Right atrium auricular region (tissue), 2 donors: ENCODE measurements at regions not wholly inside any gene's neighbourhood (a gene's known extent, or its start where the extent isn't known, plus 50 kb on each side); places are given as distances from the start of the nearest gene placed in this dataset.

Source experiments
- DNase-seq: peaks from one replicate; pipeline ENCODE4 v3.0.0-alpha.2; 2019; ENCODE audit warnings: low spot score
- H3K27ac ChIP-seq, 2 donors: fragments of 200-600 bp; sonication (generic); 1 replicate in 1 of 2; 2 replicates in 1 of 2; pipeline ENCODE4 v1.5.1; 2016 to 2019
- H3K27me3 ChIP-seq, 2 donors: fragments of 200-600 bp; sonication (generic); one replicate each; pipeline versions ENCODE4 v1.5.1 to v1.6.0; 2017 to 2019
- H3K36me3 ChIP-seq: fragments of 200-600 bp; sonication (generic); one replicate; pipeline ENCODE4 v1.5.1; 2016
- H3K4me1 ChIP-seq, 2 donors: fragments of 200-600 bp; sonication (generic); one replicate each; pipeline versions ENCODE4 v1.5.1 to v1.6.0; 2017 to 2019
- H3K4me3 ChIP-seq, 2 donors: fragments of 200-600 bp; sonication (generic); 1 replicate in 1 of 2; 2 replicates in 1 of 2; pipeline ENCODE4 v1.5.1; 2017 to 2019; ENCODE audit warnings: mild to moderate bottlenecking in 1 of 2, moderate library complexity in 1 of 2
- H3K9me3 ChIP-seq, 2 donors: fragments of 200-600 bp; sonication (generic); one replicate each; pipeline ENCODE4 v1.5.1; 2019
- CTCF ChIP-seq, 2 donors: fragments of 200-600 bp; sonication (generic); IDR thresholded peaks; one replicate each; pipeline ENCODE4 v1.5.1; 2019; ENCODE audit warnings: antibody characterized with exemption in 2 of 2

- no peak overlapping the region for H3K4me3 ChIP-seq
- no peaks in the 10 kb centered on the region for H3K27me3 ChIP-seq
- DNase-seq = no peak
- H3K9me3 ChIP-seq = no peaks in the 10 kb centered on the region
- TF ChIP-seq CTCF (IDR thresholded peaks at IDR 0.05) = no peak
- H3K27ac ChIP-seq = no peak overlapping the region
- H3K36me3 ChIP-seq = no peaks in the 10 kb centered on the region
- no peaks in the 10 kb centered on the region for H3K4me1 ChIP-seq
Measured at GRCh38 chr1:168842306-168842705, 113.3 kb upstream of the DPT start.

- DNase-seq = no peak
- no peaks in the 10 kb centered on the region for H3K4me1 ChIP-seq
- H3K9me3 ChIP-seq = no peaks in the 10 kb centered on the region
- H3K36me3 ChIP-seq = no peaks in the 10 kb centered on the region
- H3K27me3 ChIP-seq = no peaks in the 10 kb centered on the region
- TF ChIP-seq CTCF (IDR thresholded peaks at IDR 0.05) = no peak
- no peak overlapping the region for H3K27ac ChIP-seq
- H3K4me3 ChIP-seq = no peak overlapping the region
Measured at GRCh38 chr1:168842916-168843315, 113.9 kb upstream of the DPT start.

- H3K27ac ChIP-seq = no peak overlapping the region
- no peak for TF ChIP-seq CTCF (IDR thresholded peaks at IDR 0.05)
- H3K27me3 ChIP-seq = no peaks in the 10 kb centered on the region
- H3K36me3 ChIP-seq = no peaks in the 10 kb centered on the region
- no peak overlapping the region for H3K4me3 ChIP-seq
- no peak for DNase-seq
- H3K9me3 ChIP-seq = no peaks in the 10 kb centered on the region
- no peaks in the 10 kb centered on the region for H3K4me1 ChIP-seq
Measured at GRCh38 chr1:168843401-168843800, 114.4 kb upstream of the DPT start.

- H3K27me3 ChIP-seq = no peaks in the 10 kb centered on the region
- DNase-seq = no peak
- no peaks in the 10 kb centered on the region for H3K9me3 ChIP-seq
- H3K4me1 ChIP-seq = no peaks in the 10 kb centered on the region
- no peak overlapping the region for H3K4me3 ChIP-seq
- H3K27ac ChIP-seq = no peak overlapping the region
- no peak for TF ChIP-seq CTCF (IDR thresholded peaks at IDR 0.05)
- no peaks in the 10 kb centered on the region for H3K36me3 ChIP-seq
Measured at GRCh38 chr1:168843950-168844349, 114.9 kb upstream of the DPT start.

- Histone ChIP-seq H3K27me3 (no peaks in the 10 kb centered on the region), H3K27ac (no peak overlapping the region), H3K36me3 (no peaks in the 10 kb centered on the region), H3K4me1 (no peaks in the 10 kb centered on the region), H3K9me3 (no peaks in the 10 kb centered on the region), H3K4me3 (no peak overlapping the region)
- DNase-seq = no peak
- TF ChIP-seq CTCF (IDR thresholded peaks at IDR 0.05) = no peak
Measured at GRCh38 chr1:168845140-168845539, 116.1 kb upstream of the DPT start.

- no peaks in the 10 kb centered on the region for H3K36me3 ChIP-seq
- H3K4me1 ChIP-seq = no peaks in the 10 kb centered on the region
- H3K4me3 ChIP-seq = no peak overlapping the region
- H3K9me3 ChIP-seq = peaks cover 0 to 8% of the 10 kb centered on the region in 2 donors
- no peak for TF ChIP-seq CTCF (IDR thresholded peaks at IDR 0.05)
- no peak overlapping the region for H3K27ac ChIP-seq
- DNase-seq = no peak
- no peaks in the 10 kb centered on the region for H3K27me3 ChIP-seq
Measured at GRCh38 chr1:168848051-168848450, 119.0 kb upstream of the DPT start.
